ENCODE measurements at regions not wholly inside any gene's neighbourhood (a gene's known extent, or its start where the extent isn't known, plus 50 kb on each side); places are given as distances from the start of the nearest gene placed in this dataset.
A peak's percentile ranks its signal among the peaks of the same experiment; 100 is the strongest.

DNA sequence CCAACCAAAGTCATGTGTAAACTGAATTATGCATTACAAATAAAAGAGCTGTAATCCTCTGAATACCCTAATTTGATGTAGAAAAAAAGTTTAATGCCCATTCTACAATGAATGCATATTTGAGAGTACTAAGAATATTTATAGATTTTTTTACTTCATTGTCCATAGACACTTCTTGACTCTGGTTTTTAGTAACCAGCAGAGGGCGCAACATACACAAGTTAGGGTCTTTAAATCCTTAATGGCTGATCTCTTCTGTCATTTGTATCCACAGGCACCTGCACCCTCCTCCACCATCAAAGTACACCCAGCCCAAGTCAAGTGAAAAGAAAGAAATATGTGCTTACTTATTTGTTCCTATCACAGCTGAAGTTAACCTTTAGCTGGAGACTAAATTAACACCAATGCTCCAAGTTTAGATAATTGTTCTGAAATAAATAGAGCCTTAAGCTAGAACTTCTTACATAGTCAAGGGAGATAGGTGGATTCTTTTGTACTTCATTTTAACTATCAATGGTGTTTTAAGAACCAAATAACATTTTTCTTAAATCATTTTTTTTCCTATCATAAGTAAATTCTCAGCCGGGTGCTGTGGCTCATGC, 524.2 kb upstream of the DAB2 start:
- Histone ChIP-seq H3K27ac (ENCODE audit: low read depth in 1 of 3, low read length in 2 of 3) (no peak overlapping the region), H3K36me3 (ENCODE audit: control insufficient read depth in 3 of 3, insufficient read depth in 2 of 3, low read depth in 1 of 3, low read length in 3 of 3) (no peaks in the 10 kb centered on the region), H3K4me1 (ENCODE audit: control insufficient read depth in 3 of 3, insufficient read depth in 2 of 3, low read depth in 1 of 3, low read length in 2 of 3) (no peaks in the 10 kb centered on the region), H3K9me3 (ENCODE audit: control insufficient read depth in 2 of 2, insufficient read depth in 1 of 2, low read depth in 1 of 2, low read length in 1 of 2) (no peaks in the 10 kb centered on the region), H3K4me3 (ENCODE audit: low read depth in 1 of 3, low read length in 3 of 3) (no peak overlapping the region), H3K27me3 (ENCODE audit: control insufficient read depth in 3 of 3, insufficient read depth in 3 of 3, low read length in 3 of 3) (no peaks in the 10 kb centered on the region)
- DNase-seq = peak; percentile 78 to 79
- FAIRE-seq = no peak
- WGBS, 3 donors = 48 to 52% (median 52%) methylated on average over 2 of the region's 2 CpGs

DNA sequence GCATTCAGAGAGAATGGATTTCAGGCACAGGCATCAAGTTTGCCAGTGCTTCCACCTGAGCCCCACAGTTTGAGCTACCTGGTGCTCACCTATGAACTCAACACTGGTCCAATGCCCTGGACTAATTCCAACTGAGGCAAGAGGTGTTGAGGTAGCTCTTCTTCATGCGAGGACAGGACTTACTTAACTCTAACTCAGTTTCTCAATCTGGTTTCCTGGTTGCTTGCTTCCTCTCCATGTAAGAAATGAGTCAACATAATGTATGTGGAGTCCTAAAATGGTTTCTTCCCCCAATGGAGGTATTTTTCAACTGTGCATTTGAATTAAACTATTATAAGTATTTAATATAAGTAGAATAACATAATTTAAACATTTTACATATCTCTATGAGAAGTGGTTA, 523.6 kb upstream of the DAB2 start:
- DNase-seq = no peak
- Histone ChIP-seq H3K9me3 (ENCODE audit: control insufficient read depth in 2 of 2, insufficient read depth in 1 of 2, low read depth in 1 of 2, low read length in 1 of 2) (no peaks in the 10 kb centered on the region), H3K27me3 (ENCODE audit: control insufficient read depth in 3 of 3, insufficient read depth in 3 of 3, low read length in 3 of 3) (no peaks in the 10 kb centered on the region), H3K4me3 (ENCODE audit: low read depth in 1 of 3, low read length in 3 of 3) (no peak overlapping the region), H3K36me3 (ENCODE audit: control insufficient read depth in 3 of 3, insufficient read depth in 2 of 3, low read depth in 1 of 3, low read length in 3 of 3) (no peaks in the 10 kb centered on the region), H3K4me1 (ENCODE audit: control insufficient read depth in 3 of 3, insufficient read depth in 2 of 3, low read depth in 1 of 3, low read length in 2 of 3) (no peaks in the 10 kb centered on the region), H3K27ac (ENCODE audit: low read depth in 1 of 3, low read length in 2 of 3) (no peak overlapping the region)
- FAIRE-seq = no peak
- 81 to 100% (median 88%) methylated on average over 1 of the region's 1 CpG for WGBS, 3 donors

GRCh38 chr5:39947657-39948056, 522.9 kb upstream of the DAB2 start:
- no peaks in the 10 kb centered on the region for H3K4me1 ChIP-seq (ENCODE audit: control insufficient read depth in 3 of 3, insufficient read depth in 2 of 3, low read depth in 1 of 3, low read length in 2 of 3)
- WGBS, 3 donors = 84 to 85% (median 85%) methylated on average over 1 of the region's 1 CpG
- H3K27me3 ChIP-seq (ENCODE audit: control insufficient read depth in 3 of 3, insufficient read depth in 3 of 3, low read length in 3 of 3) = no peaks in the 10 kb centered on the region
- H3K36me3 ChIP-seq (ENCODE audit: control insufficient read depth in 3 of 3, insufficient read depth in 2 of 3, low read depth in 1 of 3, low read length in 3 of 3) = no peaks in the 10 kb centered on the region
- no peak overlapping the region for H3K4me3 ChIP-seq (ENCODE audit: low read depth in 1 of 3, low read length in 3 of 3)
- no peaks in the 10 kb centered on the region for H3K9me3 ChIP-seq (ENCODE audit: control insufficient read depth in 2 of 2, insufficient read depth in 1 of 2, low read depth in 1 of 2, low read length in 1 of 2)
- DNase-seq (no peak), FAIRE-seq (no peak)
- no peak overlapping the region for H3K27ac ChIP-seq (ENCODE audit: low read depth in 1 of 3, low read length in 2 of 3)

GRCh38 chr5:39946356-39947045, 521.7 kb upstream of the DAB2 start:
- no peak for FAIRE-seq
- H3K27me3 ChIP-seq (ENCODE audit: control insufficient read depth in 3 of 3, insufficient read depth in 3 of 3, low read length in 3 of 3) = no peaks in the 10 kb centered on the region
- H3K4me1 ChIP-seq (ENCODE audit: control insufficient read depth in 3 of 3, insufficient read depth in 2 of 3, low read depth in 1 of 3, low read length in 2 of 3) = no peaks in the 10 kb centered on the region
- H3K4me3 ChIP-seq (ENCODE audit: low read depth in 1 of 3, low read length in 3 of 3) = no peak overlapping the region
- 75 to 90% (median 87%) methylated on average over 2 of the region's 2 CpGs for WGBS, 3 donors
- no peaks in the 10 kb centered on the region for H3K9me3 ChIP-seq (ENCODE audit: control insufficient read depth in 2 of 2, insufficient read depth in 1 of 2, low read depth in 1 of 2, low read length in 1 of 2)
- DNase-seq = no peak
- H3K36me3 ChIP-seq (ENCODE audit: control insufficient read depth in 3 of 3, insufficient read depth in 2 of 3, low read depth in 1 of 3, low read length in 3 of 3) = no peaks in the 10 kb centered on the region
- H3K27ac ChIP-seq (ENCODE audit: low read depth in 1 of 3, low read length in 2 of 3) = no peak overlapping the region

- 94 to 100% (median 95%) methylated on average over 1 of the region's 1 CpG for WGBS, 3 donors
- H3K27me3 ChIP-seq (ENCODE audit: control insufficient read depth in 3 of 3, insufficient read depth in 3 of 3, low read length in 3 of 3) = no peaks in the 10 kb centered on the region
- H3K4me3 ChIP-seq (ENCODE audit: low read depth in 1 of 3, low read length in 3 of 3) = no peak overlapping the region
- H3K27ac ChIP-seq (ENCODE audit: low read depth in 1 of 3, low read length in 2 of 3) = no peak overlapping the region
- peak; percentile 36 for FAIRE-seq
- no peaks in the 10 kb centered on the region for H3K9me3 ChIP-seq (ENCODE audit: control insufficient read depth in 2 of 2, insufficient read depth in 1 of 2, low read depth in 1 of 2, low read length in 1 of 2)
- no peaks in the 10 kb centered on the region for H3K36me3 ChIP-seq (ENCODE audit: control insufficient read depth in 3 of 3, insufficient read depth in 2 of 3, low read depth in 1 of 3, low read length in 3 of 3)
- no peak for DNase-seq
- no peaks in the 10 kb centered on the region for H3K4me1 ChIP-seq (ENCODE audit: control insufficient read depth in 3 of 3, insufficient read depth in 2 of 3, low read depth in 1 of 3, low read length in 2 of 3)
Measured at GRCh38 chr5:39945870-39946269, 521.1 kb upstream of the DAB2 start.

DNA sequence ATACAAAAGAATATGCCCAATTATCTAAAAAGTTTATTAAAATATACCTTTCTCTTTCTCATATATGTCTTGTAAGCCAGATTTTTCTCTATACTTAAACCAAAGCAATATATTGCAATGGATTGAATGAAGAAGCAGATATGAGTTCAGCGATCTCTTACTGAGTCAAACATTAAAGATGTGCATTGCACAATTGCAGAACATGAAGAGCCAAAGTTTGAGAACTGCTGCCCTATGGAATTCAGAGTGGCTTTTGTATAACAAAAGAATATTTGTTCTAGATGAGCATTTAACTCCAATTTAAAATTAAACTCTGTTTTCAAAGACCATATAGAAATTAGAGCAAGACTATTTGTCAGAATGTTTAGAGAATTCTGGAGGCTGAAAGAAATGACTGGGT, 519.0 kb upstream of the DAB2 start:
- H3K4me1 ChIP-seq (ENCODE audit: control insufficient read depth in 3 of 3, insufficient read depth in 2 of 3, low read depth in 1 of 3, low read length in 2 of 3) = no peaks in the 10 kb centered on the region
- no peaks in the 10 kb centered on the region for H3K36me3 ChIP-seq (ENCODE audit: control insufficient read depth in 3 of 3, insufficient read depth in 2 of 3, low read depth in 1 of 3, low read length in 3 of 3)
- no peak for FAIRE-seq
- no peak overlapping the region for H3K27ac ChIP-seq (ENCODE audit: low read depth in 1 of 3, low read length in 2 of 3)
- H3K27me3 ChIP-seq (ENCODE audit: control insufficient read depth in 3 of 3, insufficient read depth in 3 of 3, low read length in 3 of 3) = no peaks in the 10 kb centered on the region
- DNase-seq = peak in 1 of 2 donors; percentile 17
- H3K9me3 ChIP-seq (ENCODE audit: control insufficient read depth in 2 of 2, insufficient read depth in 1 of 2, low read depth in 1 of 2, low read length in 1 of 2) = no peaks in the 10 kb centered on the region
- no peak overlapping the region for H3K4me3 ChIP-seq (ENCODE audit: low read depth in 1 of 3, low read length in 3 of 3)
- WGBS, 3 donors = 59 to 87% (median 78%) methylated on average over 1 of the region's 1 CpG

GRCh38 chr5:39942606-39943005, 517.8 kb upstream of the DAB2 start:
- Histone ChIP-seq H3K27ac (ENCODE audit: low read depth in 1 of 3, low read length in 2 of 3) (no peak overlapping the region), H3K4me3 (ENCODE audit: low read depth in 1 of 3, low read length in 3 of 3) (no peak overlapping the region), H3K27me3 (ENCODE audit: control insufficient read depth in 3 of 3, insufficient read depth in 3 of 3, low read length in 3 of 3) (no peaks in the 10 kb centered on the region), H3K4me1 (ENCODE audit: control insufficient read depth in 3 of 3, insufficient read depth in 2 of 3, low read depth in 1 of 3, low read length in 2 of 3) (no peaks in the 10 kb centered on the region), H3K9me3 (ENCODE audit: control insufficient read depth in 2 of 2, insufficient read depth in 1 of 2, low read depth in 1 of 2, low read length in 1 of 2) (peaks cover 0 to 4% of the 10 kb centered on the region in 2 donors), H3K36me3 (ENCODE audit: control insufficient read depth in 3 of 3, insufficient read depth in 2 of 3, low read depth in 1 of 3, low read length in 3 of 3) (no peaks in the 10 kb centered on the region)
- peak; percentile 95 for FAIRE-seq
- no peak for DNase-seq
- 46 to 81% (median 61%) methylated on average over 1 of the region's 1 CpG for WGBS, 3 donors

GRCh38 chr5:39941416-39941815, 516.6 kb upstream of the DAB2 start:
- no peaks in the 10 kb centered on the region for H3K27me3 ChIP-seq (ENCODE audit: control insufficient read depth in 3 of 3, insufficient read depth in 3 of 3, low read length in 3 of 3)
- DNase-seq (no peak), FAIRE-seq (no peak)
- H3K4me1 ChIP-seq (ENCODE audit: control insufficient read depth in 3 of 3, insufficient read depth in 2 of 3, low read depth in 1 of 3, low read length in 2 of 3) = no peaks in the 10 kb centered on the region
- H3K27ac ChIP-seq (ENCODE audit: low read depth in 1 of 3, low read length in 2 of 3) = no peak overlapping the region
- no peak overlapping the region for H3K4me3 ChIP-seq (ENCODE audit: low read depth in 1 of 3, low read length in 3 of 3)
- H3K9me3 ChIP-seq (ENCODE audit: control insufficient read depth in 2 of 2, insufficient read depth in 1 of 2, low read depth in 1 of 2, low read length in 1 of 2) = peaks cover 0 to 4% of the 10 kb centered on the region in 2 donors
- WGBS, 3 donors = 70 to 87% (median 71%) methylated on average over 2 of the region's 2 CpGs
- no peaks in the 10 kb centered on the region for H3K36me3 ChIP-seq (ENCODE audit: control insufficient read depth in 3 of 3, insufficient read depth in 2 of 3, low read depth in 1 of 3, low read length in 3 of 3)

- 85 to 89% (median 88%) methylated on average over 1 of the region's 1 CpG for WGBS, 3 donors
- no peak overlapping the region for H3K4me3 ChIP-seq (ENCODE audit: low read depth in 1 of 3, low read length in 3 of 3)
- H3K9me3 ChIP-seq (ENCODE audit: control insufficient read depth in 2 of 2, insufficient read depth in 1 of 2, low read depth in 1 of 2, low read length in 1 of 2) = peaks cover 0 to 4% of the 10 kb centered on the region in 2 donors
- DNase-seq (no peak), FAIRE-seq (no peak)
- no peaks in the 10 kb centered on the region for H3K4me1 ChIP-seq (ENCODE audit: control insufficient read depth in 3 of 3, insufficient read depth in 2 of 3, low read depth in 1 of 3, low read length in 2 of 3)
- no peaks in the 10 kb centered on the region for H3K36me3 ChIP-seq (ENCODE audit: control insufficient read depth in 3 of 3, insufficient read depth in 2 of 3, low read depth in 1 of 3, low read length in 3 of 3)
- no peaks in the 10 kb centered on the region for H3K27me3 ChIP-seq (ENCODE audit: control insufficient read depth in 3 of 3, insufficient read depth in 3 of 3, low read length in 3 of 3)
- H3K27ac ChIP-seq (ENCODE audit: low read depth in 1 of 3, low read length in 2 of 3) = no peak overlapping the region
Measured at GRCh38 chr5:39934830-39935229, 510.1 kb upstream of the DAB2 start.
